GM12891 (cell line): ENCODE measurements at regions not wholly inside any gene's neighbourhood (a gene's known extent, or its start where the extent isn't known, plus 50 kb on each side); places are given as distances from the start of the nearest gene placed in this dataset.

Experiments
- POLR2A ChIP-seq: IDR thresholded peaks from 2 replicates; pipeline ENCODE4 v1.6.1; 2011; ENCODE audit warnings: low read depth, low read length, control low read depth
- POLR2AphosphoS5 ChIP-seq: IDR thresholded peaks from 2 replicates; pipeline ENCODE4 v1.6.1; 2011; ENCODE audit warnings: low read depth, low read length, control low read depth
- POU2F2 ChIP-seq: IDR thresholded peaks from 2 replicates; pipeline ENCODE4 v1.6.1; 2011; ENCODE audit warnings: low read depth, mild to moderate bottlenecking, control low read depth, low read length, moderate library complexity

DNA sequence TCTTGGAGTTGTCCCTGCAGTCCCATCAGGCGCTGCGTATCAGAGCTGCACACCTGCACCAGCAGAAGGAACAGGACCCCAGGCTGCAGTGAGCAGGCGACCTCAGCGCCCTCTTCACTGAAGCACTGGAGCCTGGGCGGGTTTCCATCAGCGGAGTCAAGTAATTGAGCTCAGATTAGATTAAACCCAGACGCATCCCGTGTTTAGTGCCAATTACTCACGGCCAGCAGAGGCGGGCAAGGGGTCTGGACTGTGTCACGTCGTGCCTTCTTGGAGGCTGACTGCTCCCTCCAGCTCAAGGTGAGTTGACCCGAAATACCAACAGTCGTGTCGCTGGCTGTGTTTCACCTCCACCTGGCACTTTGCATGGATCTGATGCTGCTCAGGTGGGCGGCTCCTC lies 123.6 kb downstream of the CXCL12 start:
- TF ChIP-seq POLR2AphosphoS5 (no peak), POU2F2 (no peak), POLR2A (no peak)
